Posterior cingulate gyrus (tissue), 11 donors: ENCODE measurements at regions not wholly inside any gene's neighbourhood (a gene's known extent, or its start where the extent isn't known, plus 50 kb on each side); places are given as distances from the start of the nearest gene placed in this dataset.
"Not testable (repeated sequence)": the region's sequence is repeated elsewhere in the genome, so short reads cannot be mapped to it uniquely, and the experiment has no call there.

Source experiments
- DNase-seq, 10 donors: peaks; one replicate each; pipeline versions ENCODE4 v3.0.0 to v3.0.0-alpha.2; 2020 to 2021; ENCODE audit warnings: mixed read lengths in 3 of 10
- intact Hi-C: fragments of 100-400 bp; cut with DNase I; formaldehyde crosslinking; loops from one replicate; pipeline ENCODE4 v1.15.1; 2023

- intact Hi-C loops: no loop called here
- DNase-seq: peak in 1 of 10 donors; percentile 8
These were observed 155.7 kb upstream of the PRSS16 start for GRCh38 chr6:27091661-27092315.

GRCh38 chr6:27092316-27092692 is 155.2 kb upstream of the PRSS16 start:
- DNase-seq: no peak
- intact Hi-C loops: no loop called here

- intact Hi-C loops: no loop called here
- DNase-seq: no peak
These were observed 151.6 kb upstream of the PRSS16 start for GRCh38 chr6:27095914-27096313.

- intact Hi-C loops: no loop called here
- DNase-seq: peak in 2 of 10 donors; percentile 12 to 78
These were observed 150.5 kb upstream of the PRSS16 start for GRCh38 chr6:27096834-27097511.

GRCh38 chr6:27098956-27099355 is 148.5 kb upstream of the PRSS16 start:
- intact Hi-C loops: no loop called here
- no peak for DNase-seq

- no peak for DNase-seq
- intact Hi-C loops: no loop called here
These were observed 146.6 kb upstream of the PRSS16 start for GRCh38 chr6:27100921-27101320.

GRCh38 chr6:27101824-27102223 is 145.7 kb upstream of the PRSS16 start:
- no peak for DNase-seq
- intact Hi-C loops: no loop called here

- intact Hi-C loops: no loop called here
- no peak for DNase-seq
These were observed 141.1 kb upstream of the PRSS16 start for GRCh38 chr6:27106382-27106781.

GRCh38 chr6:27111743-27112142 is 135.8 kb upstream of the PRSS16 start:
- no peak for DNase-seq
- intact Hi-C loops: no loop called here

- intact Hi-C loops: no loop called here
- DNase-seq: no peak
These were observed 134.5 kb upstream of the PRSS16 start for GRCh38 chr6:27112974-27113373.

GRCh38 chr6:27119329-27119728 is 128.2 kb upstream of the PRSS16 start:
- intact Hi-C loops: no loop called here
- DNase-seq: no peak

GRCh38 chr6:27119761-27120160 is 127.7 kb upstream of the PRSS16 start:
- intact Hi-C loops: no loop called here
- no peak for DNase-seq

- intact Hi-C loops: no loop called here
- no peak for DNase-seq
These were observed 125.9 kb upstream of the PRSS16 start for GRCh38 chr6:27121640-27122039.

- no peak for DNase-seq
- intact Hi-C loops: no loop called here
These were observed 123.2 kb upstream of the PRSS16 start for GRCh38 chr6:27124252-27124657.

- no peak for DNase-seq
- intact Hi-C loops: no loop called here
These were observed 121.3 kb upstream of the PRSS16 start for GRCh38 chr6:27126046-27126814.

GRCh38 chr6:27126815-27127537 is 120.5 kb upstream of the PRSS16 start:
- intact Hi-C loops: no loop called here
- peak in 9 of 10 donors; percentile 17 to 94 (median 73) for DNase-seq

GRCh38 chr6:27127874-27128273 is 119.6 kb upstream of the PRSS16 start:
- DNase-seq, intact Hi-C loops: not testable (repeated sequence)

GRCh38 chr6:27128311-27129094 is 119.0 kb upstream of the PRSS16 start:
- no peak for DNase-seq
- intact Hi-C loops: no loop called here

GRCh38 chr6:27129095-27129815 is 118.2 kb upstream of the PRSS16 start:
- no peak for DNase-seq
- intact Hi-C loops: no loop called here

- DNase-seq: no peak
- intact Hi-C loops: no loop called here
These were observed 117.6 kb upstream of the PRSS16 start for GRCh38 chr6:27129917-27130316.
